IPS-15b (cell line): ENCODE measurements at regions not wholly inside any gene's neighbourhood (a gene's known extent, or its start where the extent isn't known, plus 50 kb on each side); places are given as distances from the start of the nearest gene placed in this dataset.

Experiments used
- H3K27me3 ChIP-seq: one replicate; pipeline ENCODE4 v1.6.1; 2013; ENCODE audit warnings: low read length; ENCODE audit not compliant: control insufficient read depth, insufficient read depth
- H3K36me3 ChIP-seq: one replicate; pipeline ENCODE4 v1.6.1; 2013; ENCODE audit warnings: low read length; ENCODE audit not compliant: control insufficient read depth, insufficient read depth
- H3K4me1 ChIP-seq: one replicate; pipeline ENCODE4 v1.6.1; 2013; ENCODE audit warnings: mild to moderate bottlenecking, low read length; ENCODE audit not compliant: control insufficient read depth, insufficient read depth
- H3K4me3 ChIP-seq: one replicate; pipeline ENCODE4 v1.5.1; 2013; ENCODE audit warnings: low read depth, low read length
- H3K9ac ChIP-seq: one replicate; pipeline ENCODE4 v1.6.1; 2013; ENCODE audit warnings: low read depth, mild to moderate bottlenecking, low read length
- H3K9me3 ChIP-seq: one replicate; pipeline ENCODE4 v1.6.1; 2013; ENCODE audit warnings: mild to moderate bottlenecking, low read length; ENCODE audit not compliant: control insufficient read depth, insufficient read depth

DNA sequence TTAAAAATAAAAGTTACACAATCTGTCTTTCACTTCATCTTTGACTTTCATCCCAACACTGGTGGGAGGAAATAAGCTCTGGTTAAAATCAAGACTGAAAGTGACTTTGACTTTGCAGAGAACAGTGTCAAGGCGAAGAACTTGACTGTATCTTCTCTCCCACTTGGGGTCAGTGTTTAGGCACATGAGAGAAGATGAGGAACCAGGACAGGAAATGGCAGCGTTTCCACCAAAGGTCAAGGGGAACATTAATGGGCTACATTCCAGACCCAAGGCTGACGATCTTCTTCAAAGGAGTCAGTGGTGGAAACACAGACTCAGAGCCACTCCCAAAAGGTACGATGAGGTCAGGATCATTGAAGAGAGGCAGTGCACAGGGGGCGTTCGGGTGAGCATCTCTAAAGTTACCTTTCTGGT lies 409.5 kb downstream of the ARHGEF28 start:
- Histone ChIP-seq H3K9ac (no peak overlapping the region), H3K27me3 (no peaks in the 10 kb centered on the region), H3K4me3 (no peak overlapping the region), H3K4me1 (no peaks in the 10 kb centered on the region), H3K9me3 (no peaks in the 10 kb centered on the region), H3K36me3 (no peaks in the 10 kb centered on the region)

DNA sequence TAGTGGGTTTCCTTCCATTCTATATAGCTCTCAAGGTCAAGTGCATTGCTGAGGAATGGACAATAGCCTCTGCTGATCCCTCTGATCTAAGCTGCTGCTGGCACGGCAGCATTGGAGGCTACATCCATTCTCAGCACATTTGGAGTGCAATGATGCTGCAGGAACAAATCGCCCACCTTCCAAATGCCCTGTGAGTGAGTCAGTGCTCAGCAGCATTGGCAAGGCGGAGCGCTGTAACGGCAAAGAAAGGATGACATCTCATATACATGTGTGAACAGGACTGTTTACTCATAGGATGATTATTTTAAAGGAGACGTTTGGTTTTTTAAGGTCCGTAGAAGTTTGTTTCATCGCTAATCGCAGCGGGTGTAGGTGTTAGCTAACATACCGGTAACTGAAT lies 408.7 kb downstream of the ARHGEF28 start:
- H3K4me3 ChIP-seq, result no peak overlapping the region
- H3K9ac ChIP-seq, result no peak overlapping the region
- H3K4me1 ChIP-seq, result no peaks in the 10 kb centered on the region
- no peaks in the 10 kb centered on the region for H3K27me3 ChIP-seq
- H3K9me3 ChIP-seq, result no peaks in the 10 kb centered on the region
- no peaks in the 10 kb centered on the region for H3K36me3 ChIP-seq

DNA sequence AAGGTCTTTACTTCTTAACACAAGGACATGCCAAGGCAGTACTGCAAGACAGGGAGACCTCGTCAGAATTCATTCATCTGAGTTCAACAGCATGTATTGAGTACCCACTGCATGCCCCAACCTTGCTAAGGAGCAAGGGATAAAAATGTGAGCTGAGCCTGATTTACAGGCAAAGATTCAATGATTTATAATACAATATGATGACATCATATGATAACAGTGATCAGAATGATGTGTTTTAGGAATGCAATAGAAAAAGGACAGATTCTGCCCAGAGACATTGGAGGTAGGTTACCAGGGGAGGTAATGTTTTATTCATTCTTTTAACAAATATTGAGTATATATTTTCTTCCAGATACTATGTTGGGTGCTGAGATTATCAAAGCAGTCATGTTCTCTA lies 406.6 kb downstream of the ARHGEF28 start:
- H3K27me3 ChIP-seq, result no peaks in the 10 kb centered on the region
- H3K9me3 ChIP-seq, result no peaks in the 10 kb centered on the region
- H3K9ac ChIP-seq, result no peak overlapping the region
- H3K4me3 ChIP-seq, result no peak overlapping the region
- H3K36me3 ChIP-seq, result no peaks in the 10 kb centered on the region
- no peaks in the 10 kb centered on the region for H3K4me1 ChIP-seq

DNA sequence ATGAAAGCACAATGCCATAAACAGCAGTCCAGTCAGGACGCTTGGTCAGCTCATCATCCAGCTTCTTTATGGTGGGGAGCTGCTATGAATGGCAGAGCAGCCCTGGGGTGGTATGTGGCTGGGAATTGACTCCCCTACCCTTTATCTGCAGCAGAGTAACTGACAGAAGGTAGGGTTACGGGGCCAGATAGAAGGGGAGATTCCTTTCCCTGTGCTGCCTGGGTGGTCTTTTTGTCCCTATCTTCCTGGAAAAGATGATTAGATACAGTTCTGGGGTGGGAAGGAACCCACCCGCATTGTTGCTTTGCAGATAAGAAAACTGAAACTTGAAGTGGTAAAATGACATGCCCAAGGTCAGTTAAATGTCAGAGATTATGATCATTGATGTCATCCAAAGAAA lies 405.5 kb downstream of the ARHGEF28 start:
- Histone ChIP-seq H3K27me3 (no peaks in the 10 kb centered on the region), H3K4me1 (no peaks in the 10 kb centered on the region), H3K9me3 (no peaks in the 10 kb centered on the region), H3K9ac (no peak overlapping the region), H3K4me3 (no peak overlapping the region), H3K36me3 (no peaks in the 10 kb centered on the region)

DNA sequence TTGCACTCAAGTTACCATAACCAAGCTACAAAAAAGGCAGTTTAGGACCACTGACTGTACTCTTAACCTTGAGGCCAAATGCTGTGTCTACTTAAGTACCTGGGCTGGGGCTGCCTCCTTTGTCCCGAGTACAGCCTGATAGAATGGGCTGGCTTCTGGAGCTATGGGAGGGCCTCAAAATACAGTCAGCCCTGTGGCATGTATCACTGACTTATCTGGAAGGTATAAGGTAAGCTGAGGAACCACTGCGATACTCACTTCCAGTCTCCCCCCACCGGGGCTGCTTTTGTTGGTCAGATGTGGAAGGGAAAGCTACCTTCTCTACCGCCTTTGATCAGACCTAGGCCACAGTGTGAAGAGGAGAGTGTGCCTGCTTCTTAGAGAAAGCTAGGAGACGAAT lies 404.8 kb downstream of the ARHGEF28 start:
- Histone ChIP-seq H3K4me3 (no peak overlapping the region), H3K36me3 (no peaks in the 10 kb centered on the region), H3K9me3 (no peaks in the 10 kb centered on the region), H3K27me3 (no peaks in the 10 kb centered on the region), H3K4me1 (no peaks in the 10 kb centered on the region), H3K9ac (no peak overlapping the region)

DNA sequence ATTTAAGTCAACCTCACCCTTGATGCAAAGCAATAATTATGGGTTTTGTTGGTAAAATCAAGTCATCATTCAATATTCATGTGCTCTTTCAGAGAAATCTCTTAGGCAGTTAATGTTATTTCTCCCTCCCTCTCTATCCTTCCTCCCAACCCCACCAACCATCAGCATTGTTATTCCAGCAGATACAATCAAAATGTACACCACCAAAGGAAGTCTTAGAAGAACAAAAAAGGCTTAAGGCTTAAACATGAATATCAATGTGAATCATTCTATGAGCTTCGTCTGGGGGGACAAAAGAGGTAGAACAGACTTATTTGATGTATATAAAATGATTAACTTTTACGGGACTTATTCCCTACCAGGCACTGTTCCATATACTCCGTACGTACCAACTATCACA lies 404.4 kb downstream of the ARHGEF28 start:
- Histone ChIP-seq H3K9me3 (no peaks in the 10 kb centered on the region), H3K36me3 (no peaks in the 10 kb centered on the region), H3K4me3 (no peak overlapping the region), H3K4me1 (no peaks in the 10 kb centered on the region), H3K9ac (no peak overlapping the region), H3K27me3 (no peaks in the 10 kb centered on the region)

DNA sequence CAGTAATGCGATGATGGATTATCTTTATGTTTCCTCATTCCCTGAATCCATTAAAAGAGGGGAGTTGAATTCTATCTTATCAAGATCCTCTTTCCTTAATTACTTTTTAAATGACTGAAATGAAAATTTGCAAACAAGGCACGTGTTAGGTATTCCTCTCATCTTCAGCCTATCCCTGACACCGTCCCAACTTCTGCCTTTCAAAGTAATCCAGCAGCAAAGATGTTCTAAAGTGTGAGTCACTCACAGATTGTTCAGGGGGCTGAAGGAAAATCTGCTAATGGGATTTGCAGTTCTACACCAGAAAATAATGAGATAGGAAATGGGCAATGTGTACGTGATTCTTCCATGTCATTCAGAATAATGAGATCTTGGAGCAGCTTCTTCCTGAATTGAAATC lies 403.0 kb downstream of the ARHGEF28 start:
- no peaks in the 10 kb centered on the region for H3K27me3 ChIP-seq
- H3K9ac ChIP-seq, result no peak overlapping the region
- no peaks in the 10 kb centered on the region for H3K9me3 ChIP-seq
- no peak overlapping the region for H3K4me3 ChIP-seq
- no peaks in the 10 kb centered on the region for H3K4me1 ChIP-seq
- no peaks in the 10 kb centered on the region for H3K36me3 ChIP-seq

DNA sequence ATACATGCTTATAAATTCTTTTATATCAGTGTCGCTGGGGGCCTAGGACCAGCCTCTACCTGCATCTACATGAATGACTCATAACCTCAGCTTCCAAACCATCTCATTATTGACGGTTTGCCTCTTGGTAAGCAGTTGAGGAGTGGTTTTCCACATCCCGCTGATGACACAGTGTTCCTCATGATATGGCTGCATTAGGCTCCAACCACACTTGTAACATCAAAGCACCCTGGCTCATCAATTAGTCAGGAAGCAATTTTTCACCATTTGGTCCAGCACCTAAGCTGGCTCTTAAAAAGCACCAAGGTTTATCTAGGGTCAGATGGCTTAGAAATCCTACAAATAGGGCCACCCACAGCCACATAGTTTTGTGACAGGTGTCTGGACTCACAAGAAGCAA lies 402.4 kb downstream of the ARHGEF28 start:
- H3K36me3 ChIP-seq, result no peaks in the 10 kb centered on the region
- no peaks in the 10 kb centered on the region for H3K9me3 ChIP-seq
- no peaks in the 10 kb centered on the region for H3K27me3 ChIP-seq
- no peak overlapping the region for H3K9ac ChIP-seq
- H3K4me1 ChIP-seq, result no peaks in the 10 kb centered on the region
- no peak overlapping the region for H3K4me3 ChIP-seq

DNA sequence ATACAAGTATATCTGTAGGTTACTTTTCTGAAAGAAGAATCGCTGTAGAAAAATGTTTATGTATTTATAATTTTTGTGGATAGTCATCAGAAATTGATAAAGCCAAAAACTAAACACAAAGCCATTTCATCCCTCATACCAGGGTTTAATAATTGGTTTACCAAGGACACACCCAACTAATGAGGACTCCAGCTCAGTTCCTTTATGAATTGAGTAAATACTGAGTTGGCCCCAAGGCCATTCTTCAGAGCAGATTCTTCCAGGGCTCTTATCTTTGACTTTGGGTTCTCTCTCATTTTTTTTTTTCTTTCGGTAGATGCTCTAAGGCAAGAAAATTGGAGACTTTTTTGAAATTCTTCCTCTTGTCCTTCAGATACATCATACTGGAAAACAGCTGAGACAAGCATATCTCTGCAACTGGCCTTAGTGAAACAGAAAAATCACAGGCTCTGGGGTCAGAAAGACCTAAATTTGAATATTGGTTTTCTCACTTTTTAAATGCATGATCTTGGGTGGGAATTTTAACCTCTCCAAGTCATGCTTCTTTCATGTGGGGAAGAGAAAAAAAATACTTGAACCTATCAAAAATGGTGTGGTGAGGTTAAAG lies 401.8 kb downstream of the ARHGEF28 start:
- Histone ChIP-seq H3K4me1 (no peaks in the 10 kb centered on the region), H3K36me3 (no peaks in the 10 kb centered on the region), H3K4me3 (no peak overlapping the region), H3K9me3 (no peaks in the 10 kb centered on the region), H3K9ac (no peak overlapping the region), H3K27me3 (no peaks in the 10 kb centered on the region)

DNA sequence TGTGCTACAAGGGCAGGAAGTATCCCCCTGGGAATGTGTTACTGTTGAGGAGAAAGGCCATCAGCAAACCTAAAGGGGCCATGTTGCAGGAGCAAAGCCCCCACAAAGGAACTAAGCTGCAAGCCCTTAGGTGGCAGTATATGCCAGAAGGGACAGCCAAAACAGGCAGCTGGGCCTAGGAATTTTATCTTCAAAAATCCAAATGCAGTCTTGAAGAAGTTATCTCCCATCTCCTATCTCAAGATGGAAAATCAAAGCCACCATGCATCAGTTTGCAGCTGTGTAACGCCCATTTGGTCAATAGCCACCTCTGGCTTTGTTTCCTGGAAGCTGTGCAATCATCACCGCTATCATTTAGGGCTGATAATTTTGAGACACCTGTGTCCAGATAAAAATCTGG lies 400.3 kb downstream of the ARHGEF28 start:
- H3K27me3 ChIP-seq, result no peaks in the 10 kb centered on the region
- H3K36me3 ChIP-seq, result no peaks in the 10 kb centered on the region
- no peak overlapping the region for H3K4me3 ChIP-seq
- no peak overlapping the region for H3K9ac ChIP-seq
- no peaks in the 10 kb centered on the region for H3K4me1 ChIP-seq
- H3K9me3 ChIP-seq, result no peaks in the 10 kb centered on the region

DNA sequence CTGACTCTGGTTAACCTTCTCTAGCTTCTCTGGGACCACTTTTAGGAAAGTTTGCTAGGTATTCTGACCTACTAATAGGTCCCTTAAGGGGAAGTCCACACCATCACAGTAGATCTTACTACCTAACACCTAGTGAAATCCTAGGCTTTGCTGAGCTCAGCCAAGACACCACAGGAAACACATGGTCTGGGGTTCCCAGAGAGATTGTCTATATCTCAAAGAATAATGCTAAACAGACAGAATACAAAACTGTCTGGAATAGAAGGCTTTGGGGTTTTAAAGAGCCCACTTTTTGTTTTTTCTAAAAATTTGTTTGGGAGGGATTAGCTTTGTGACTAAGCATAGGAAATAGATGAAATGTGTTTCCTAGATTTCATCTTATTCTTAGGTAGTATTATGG lies 395.1 kb downstream of the ARHGEF28 start:
- no peaks in the 10 kb centered on the region for H3K27me3 ChIP-seq
- no peak overlapping the region for H3K4me3 ChIP-seq
- H3K9ac ChIP-seq, result no peak overlapping the region

DNA sequence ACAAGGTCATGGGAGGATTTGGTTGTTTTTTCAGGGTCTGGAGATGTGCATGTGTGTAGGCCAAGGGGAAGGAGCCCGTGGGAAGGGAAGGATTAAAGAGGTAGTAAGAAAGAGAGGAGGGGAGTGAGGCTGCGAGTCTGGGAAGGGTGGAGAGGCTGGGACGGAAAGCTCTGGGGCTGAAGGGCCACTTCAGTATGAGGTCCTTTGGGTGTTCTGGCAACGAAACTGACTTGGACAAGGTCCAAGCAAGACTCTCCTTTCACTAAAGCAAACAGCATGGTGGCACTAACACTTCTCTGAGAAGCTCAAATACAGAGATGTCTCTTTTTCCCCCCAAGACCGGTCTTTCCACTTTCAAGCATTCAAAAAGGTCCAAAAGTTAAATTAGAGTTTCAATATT lies 394.5 kb downstream of the ARHGEF28 start:
- Histone ChIP-seq H3K4me3 (no peak overlapping the region), H3K9ac (no peak overlapping the region), H3K27me3 (no peaks in the 10 kb centered on the region)

More for the DNA sequence above, 395.1 kb downstream of the ARHGEF28 start:
- Histone ChIP-seq H3K9me3 (no peaks in the 10 kb centered on the region), H3K4me1 (no peaks in the 10 kb centered on the region), H3K36me3 (no peaks in the 10 kb centered on the region)

More for the DNA sequence above, 394.5 kb downstream of the ARHGEF28 start:
- Histone ChIP-seq H3K4me1 (no peaks in the 10 kb centered on the region), H3K36me3 (no peaks in the 10 kb centered on the region), H3K9me3 (no peaks in the 10 kb centered on the region)
